HUES64 (cell line): ENCODE measurements at regions not wholly inside any gene's neighbourhood (a gene's known extent, or its start where the extent isn't known, plus 50 kb on each side); places are given as distances from the start of the nearest gene placed in this dataset.

ENCODE experiments used
- H3K27ac ChIP-seq: 2 replicates; pipeline ENCODE4 v1.7.0; 2013; ENCODE audit warnings: low read depth, low read length, inconsistent platforms
- H3K27me3 ChIP-seq: 2 replicates; pipeline ENCODE4 v1.6.1; 2013; ENCODE audit warnings: mild to moderate bottlenecking, low read length; ENCODE audit not compliant: insufficient read depth
- H3K36me3 ChIP-seq: 2 replicates; pipeline ENCODE4 v1.6.1; 2013; ENCODE audit warnings: mild to moderate bottlenecking, low read length; ENCODE audit not compliant: insufficient read depth
- H3K4me1 ChIP-seq: 2 replicates; pipeline ENCODE4 v1.6.1; 2013; ENCODE audit warnings: mild to moderate bottlenecking, low read length, moderate library complexity; ENCODE audit not compliant: insufficient read depth
- H3K4me3 ChIP-seq: 2 replicates; pipeline ENCODE4 v1.5.1; 2013; ENCODE audit warnings: mild to moderate bottlenecking, low read length, moderate library complexity
- H3K9ac ChIP-seq: 2 replicates; pipeline ENCODE4 v1.6.1; 2013; ENCODE audit warnings: mild to moderate bottlenecking, low read depth, low read length
- H3K9me3 ChIP-seq: 2 replicates; pipeline ENCODE4 v1.6.1; 2013; ENCODE audit warnings: low read depth, low read length; ENCODE audit not compliant: insufficient read depth
- WGBS: fragments of 150-250, 120-280 bp; methylation state at CpG from one replicate; pipeline ENCODE4 v1.1.7; 2013; ENCODE audit warnings: missing lambda C conversion rate; 5-methylcytosine and 5-hydroxymethylcytosine counted together

DNA sequence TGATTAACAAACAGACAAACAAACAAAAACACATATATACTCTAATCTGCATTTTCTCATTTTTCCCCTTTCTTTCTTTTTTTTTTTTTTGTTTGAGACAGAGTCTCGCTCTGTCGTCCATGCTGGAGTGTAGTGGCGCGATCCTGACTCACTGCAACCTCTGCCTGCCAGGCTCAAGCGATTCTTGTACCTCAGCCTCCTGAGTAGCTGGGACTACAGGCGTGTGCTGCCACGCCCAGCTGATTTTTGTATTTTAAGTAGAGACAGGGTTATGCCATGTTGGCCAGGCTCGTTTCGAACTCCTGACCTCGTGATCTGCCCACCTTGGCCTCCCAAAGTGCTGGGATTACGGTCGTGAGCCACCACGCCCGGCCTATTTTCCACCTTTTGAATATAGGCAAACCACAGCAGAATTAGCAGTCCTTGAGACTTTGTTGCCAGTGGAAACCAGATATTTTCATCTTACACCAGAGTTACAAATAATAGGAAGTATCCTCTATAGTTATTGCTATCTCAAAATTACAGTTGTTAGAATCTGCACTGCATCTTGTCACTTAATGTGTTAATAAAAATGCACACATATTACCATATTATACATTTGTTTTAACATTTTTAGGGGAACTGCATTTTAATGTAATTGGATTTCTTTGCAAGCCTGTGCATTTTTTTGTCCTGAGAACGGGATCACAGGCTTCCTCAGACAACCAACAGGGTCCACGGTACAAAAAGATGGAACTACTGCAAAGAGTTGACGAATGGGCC, 208.2 kb upstream of the ZNF217 start:
- Histone ChIP-seq H3K9me3 (no peaks in the 10 kb centered on the region), H3K9ac (no peak overlapping the region), H3K4me3 (no peak overlapping the region), H3K27ac (no peak overlapping the region), H3K27me3 (no peaks in the 10 kb centered on the region), H3K4me1 (no peaks in the 10 kb centered on the region), H3K36me3 (no peaks in the 10 kb centered on the region)
- whole genome bisulfite sequencing: 90% methylated on average over 17 of the region's 17 CpGs

DNA sequence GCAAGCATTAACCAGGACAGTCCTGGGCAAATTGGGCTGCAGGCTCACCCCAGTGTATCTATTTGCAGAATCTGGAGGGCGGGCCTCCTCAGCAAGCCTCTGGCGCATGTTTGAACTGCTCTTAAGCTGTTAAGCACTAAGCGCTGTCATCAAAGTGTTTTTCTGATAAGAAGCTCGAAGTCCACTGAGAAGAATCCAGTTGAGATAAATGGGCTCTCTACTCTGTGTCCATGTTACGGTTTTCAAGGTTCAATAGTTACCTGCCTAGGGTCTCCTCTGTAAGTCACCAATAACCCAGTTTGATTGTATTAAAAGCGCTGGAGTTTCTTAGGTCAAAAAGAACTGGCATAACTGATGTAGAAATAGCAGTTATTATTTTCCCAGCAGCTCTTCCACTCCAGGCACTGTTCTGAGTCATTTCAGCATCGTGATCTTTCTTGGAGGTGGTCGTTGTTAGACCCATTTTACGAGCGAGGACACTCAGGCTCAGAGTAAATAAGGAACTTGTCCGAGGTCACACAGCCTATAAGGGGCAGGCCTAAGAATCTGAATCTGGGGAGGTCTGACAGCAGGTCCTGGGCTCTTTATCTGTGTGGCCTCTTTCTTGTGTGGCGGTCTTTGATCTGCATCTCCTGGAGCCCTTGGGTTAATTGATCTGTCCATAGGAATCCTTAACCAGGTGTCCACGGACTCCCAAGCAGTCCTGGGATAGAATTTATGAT, 207.4 kb upstream of the ZNF217 start:
- Histone ChIP-seq H3K4me3 (no peak overlapping the region), H3K27me3 (no peaks in the 10 kb centered on the region), H3K36me3 (no peaks in the 10 kb centered on the region), H3K4me1 (no peaks in the 10 kb centered on the region), H3K9me3 (no peaks in the 10 kb centered on the region), H3K27ac (no peak overlapping the region), H3K9ac (no peak overlapping the region)
- 87% methylated on average over 13 of the region's 13 CpGs for WGBS

GRCh38 chr20:53800418-53800817, 206.8 kb upstream of the ZNF217 start:
- Histone ChIP-seq H3K4me1 (no peaks in the 10 kb centered on the region), H3K9me3 (no peaks in the 10 kb centered on the region), H3K27ac (no peak overlapping the region), H3K9ac (no peak overlapping the region), H3K27me3 (no peaks in the 10 kb centered on the region), H3K4me3 (no peak overlapping the region), H3K36me3 (no peaks in the 10 kb centered on the region)
- WGBS: 94% methylated on average over 1 of the region's 1 CpG

- Histone ChIP-seq H3K27me3 (no peaks in the 10 kb centered on the region), H3K27ac (no peak overlapping the region)
- WGBS: 95% methylated on average over 4 of the region's 4 CpGs
Observed at GRCh38 chr20:53797085-53797484, 203.4 kb upstream of the ZNF217 start.

DNA sequence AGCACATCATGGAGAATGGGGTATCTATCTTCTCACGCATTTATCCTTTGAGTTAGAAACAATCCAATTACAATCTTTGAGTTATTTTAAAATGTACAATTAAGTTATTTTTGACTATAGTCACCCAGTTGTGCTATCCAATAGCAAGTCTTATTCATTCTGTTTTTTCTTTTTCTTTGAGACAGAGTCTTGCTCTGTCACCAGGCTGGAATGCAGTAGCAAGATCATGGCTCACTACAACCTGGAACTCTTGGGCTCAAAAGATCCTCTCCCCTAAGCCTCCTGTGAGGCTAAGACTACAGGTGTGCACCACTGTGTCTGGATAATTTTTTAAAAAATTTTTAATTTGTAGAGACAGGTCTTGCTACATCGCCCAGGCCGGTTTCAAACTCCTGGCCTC, 201.5 kb upstream of the ZNF217 start:
- no peaks in the 10 kb centered on the region for H3K9me3 ChIP-seq
- H3K9ac ChIP-seq: no peak overlapping the region
- no peaks in the 10 kb centered on the region for H3K27me3 ChIP-seq
- no peak overlapping the region for H3K27ac ChIP-seq
- no peaks in the 10 kb centered on the region for H3K36me3 ChIP-seq
- peaks cover 10% of the 10 kb centered on the region for H3K4me1 ChIP-seq
- 98% methylated on average over 2 of the region's 3 CpGs for whole genome bisulfite sequencing
- H3K4me3 ChIP-seq: no peak overlapping the region

More at GRCh38 chr20:53797085-53797484, 203.4 kb upstream of the ZNF217 start:
- Histone ChIP-seq H3K9ac (no peak overlapping the region), H3K4me1 (no peaks in the 10 kb centered on the region; the same call in 1 of the 2 replicates), H3K4me3 (no peak overlapping the region), H3K36me3 (no peaks in the 10 kb centered on the region), H3K9me3 (no peaks in the 10 kb centered on the region)

- Histone ChIP-seq H3K4me1 (peaks cover 15% of the 10 kb centered on the region), H3K9ac (no peak overlapping the region), H3K27me3 (no peaks in the 10 kb centered on the region), H3K4me3 (no peak overlapping the region), H3K9me3 (no peaks in the 10 kb centered on the region), H3K36me3 (no peaks in the 10 kb centered on the region), H3K27ac (no peak overlapping the region)
- 89% methylated on average over 9 of the region's 9 CpGs for WGBS
Observed at GRCh38 chr20:53794529-53795115, 201.0 kb upstream of the ZNF217 start.

GRCh38 chr20:53793783-53794383, 200.2 kb upstream of the ZNF217 start:
- H3K27ac ChIP-seq: no peak overlapping the region
- 93% methylated on average over 7 of the region's 7 CpGs for WGBS

GRCh38 chr20:53792946-53793536, 199.4 kb upstream of the ZNF217 start:
- Histone ChIP-seq H3K27ac (no peak overlapping the region), H3K4me1 (peaks cover 19% of the 10 kb centered on the region), H3K27me3 (no peaks in the 10 kb centered on the region), H3K9ac (no peak overlapping the region), H3K4me3 (no peak overlapping the region), H3K36me3 (no peaks in the 10 kb centered on the region), H3K9me3 (no peaks in the 10 kb centered on the region)
- 84% methylated on average over 5 of the region's 5 CpGs for WGBS

More at GRCh38 chr20:53793783-53794383, 200.2 kb upstream of the ZNF217 start:
- Histone ChIP-seq H3K9me3 (no peaks in the 10 kb centered on the region), H3K27me3 (no peaks in the 10 kb centered on the region), H3K4me3 (no peak overlapping the region), H3K9ac (no peak overlapping the region), H3K4me1 (peaks cover 19% of the 10 kb centered on the region), H3K36me3 (no peaks in the 10 kb centered on the region)

GRCh38 chr20:53789989-53790675, 196.5 kb upstream of the ZNF217 start:
- Histone ChIP-seq H3K27me3 (no peaks in the 10 kb centered on the region), H3K9me3 (no peaks in the 10 kb centered on the region), H3K4me1 (peaks cover 32% of the 10 kb centered on the region), H3K9ac (no peak overlapping the region), H3K4me3 (no peak overlapping the region), H3K36me3 (no peaks in the 10 kb centered on the region), H3K27ac (peak overlapping the region; percentile 63)
- WGBS: 92% methylated on average over 10 of the region's 10 CpGs

GRCh38 chr20:53788253-53789022, 194.8 kb upstream of the ZNF217 start:
- WGBS: 91% methylated on average over 6 of the region's 6 CpGs
- Histone ChIP-seq H3K4me3 (no peak overlapping the region), H3K36me3 (no peaks in the 10 kb centered on the region), H3K9ac (no peak overlapping the region), H3K27ac (no peak overlapping the region), H3K4me1 (peaks cover 32% of the 10 kb centered on the region), H3K27me3 (no peaks in the 10 kb centered on the region), H3K9me3 (no peaks in the 10 kb centered on the region)
